ES-I3 (cell line): ENCODE measurements at regions not wholly inside any gene's neighbourhood (a gene's known extent, or its start where the extent isn't known, plus 50 kb on each side); places are given as distances from the start of the nearest gene placed in this dataset.

Experiments
- H3K36me3 ChIP-seq: 2 replicates; pipeline ENCODE4 v1.6.1; 2013; ENCODE audit warnings: mild to moderate bottlenecking, low read length, control low read depth, moderate library complexity; ENCODE audit not compliant: insufficient read depth
- H3K4me1 ChIP-seq: 2 replicates; pipeline ENCODE4 v1.6.1; 2013; ENCODE audit warnings: mild to moderate bottlenecking, control low read depth, low read length; ENCODE audit not compliant: insufficient read depth
- H3K9ac ChIP-seq: 2 replicates; pipeline ENCODE4 v1.6.1; 2013; ENCODE audit warnings: low read depth, mild to moderate bottlenecking, low read length, moderate library complexity
- H3K9me3 ChIP-seq: 2 replicates; pipeline ENCODE4 v1.6.1; 2013; ENCODE audit warnings: mild to moderate bottlenecking, low read length, moderate library complexity; ENCODE audit not compliant: control insufficient read depth, insufficient read depth

GRCh38 chr17:45722161-45722560 lies 62.0 kb upstream of the CRHR1 start:
- Histone ChIP-seq H3K36me3 (no peaks in the 10 kb centered on the region), H3K9ac (no peak overlapping the region), H3K9me3 (no peaks in the 10 kb centered on the region), H3K4me1 (no peaks in the 10 kb centered on the region; the same call in none of the 2 replicates)

DNA sequence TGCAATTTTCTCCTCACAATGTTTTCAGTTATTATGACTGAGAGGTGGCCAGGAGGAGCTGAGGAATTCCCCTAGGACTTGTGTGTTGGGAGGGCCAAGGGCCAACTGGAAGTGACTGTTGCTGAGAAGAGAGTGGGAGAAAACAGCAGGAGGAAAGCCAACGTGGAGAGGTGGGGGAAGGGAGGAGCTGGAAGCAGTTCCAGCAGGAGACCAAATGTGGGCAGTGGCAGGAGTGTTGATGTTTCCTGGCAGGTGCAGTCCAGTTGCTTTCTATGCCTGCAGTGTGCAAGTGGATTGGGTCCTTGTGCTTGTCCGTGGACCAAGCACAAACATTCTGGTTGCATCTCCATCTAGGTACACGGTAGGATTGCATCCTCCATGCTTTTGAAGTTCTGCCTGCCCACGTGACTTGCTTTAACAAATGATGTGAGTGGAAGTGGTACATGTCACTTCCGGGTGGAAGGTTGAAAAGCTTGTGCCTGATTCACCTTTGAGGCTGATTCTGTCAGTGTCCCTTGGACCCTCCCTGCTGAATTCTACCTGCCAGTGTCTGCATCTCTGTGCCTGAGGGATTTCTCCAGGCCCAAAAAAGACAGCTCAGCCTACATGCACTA lies 54.7 kb upstream of the CRHR1 start:
- Histone ChIP-seq H3K9ac (no peak overlapping the region), H3K36me3 (no peaks in the 10 kb centered on the region), H3K4me1 (no peaks in the 10 kb centered on the region), H3K9me3 (no peaks in the 10 kb centered on the region)

DNA sequence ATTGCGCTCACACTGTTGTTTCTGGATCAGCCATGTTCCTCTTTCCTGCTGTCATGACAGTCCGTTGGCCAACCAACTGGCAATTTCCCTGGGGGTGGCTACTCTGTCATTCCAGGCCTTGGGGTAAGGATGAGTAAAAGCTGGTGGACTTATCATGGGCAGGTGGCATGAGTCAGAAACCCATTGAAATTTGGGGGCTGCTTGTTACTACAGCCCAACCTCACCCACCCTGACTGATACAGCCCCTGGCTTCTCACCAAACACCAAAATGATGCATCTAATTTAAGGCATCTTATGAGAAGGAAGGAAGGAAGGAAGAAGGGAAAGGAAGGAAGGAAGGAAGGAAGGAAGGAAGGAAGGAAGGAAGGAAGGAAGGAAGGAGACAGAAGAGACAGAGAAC lies 53.9 kb upstream of the CRHR1 start:
- Histone ChIP-seq H3K4me1 (no peaks in the 10 kb centered on the region), H3K36me3 (no peaks in the 10 kb centered on the region), H3K9ac (no peak overlapping the region), H3K9me3 (no peaks in the 10 kb centered on the region)

DNA sequence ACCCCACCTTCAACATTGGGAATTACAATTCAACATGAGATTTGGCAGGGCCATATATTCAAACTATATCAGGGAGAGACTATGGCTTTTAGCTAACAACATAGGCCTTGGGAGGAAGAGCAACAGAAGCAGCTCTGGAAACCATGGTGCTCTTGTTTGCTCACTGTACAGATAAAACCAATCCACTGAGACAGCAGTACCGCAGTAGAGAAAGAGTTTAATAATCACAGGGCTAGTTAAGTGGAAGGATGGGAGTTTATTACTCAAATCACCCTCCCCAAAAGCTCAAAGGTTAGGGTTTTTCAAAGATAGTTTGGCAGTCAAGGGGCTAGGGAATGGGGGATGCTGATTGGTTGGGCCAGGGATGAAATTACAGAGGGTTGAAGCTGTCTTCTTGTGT lies 52.7 kb upstream of the CRHR1 start:
- Histone ChIP-seq H3K4me1 (no peaks in the 10 kb centered on the region), H3K9me3 (no peaks in the 10 kb centered on the region), H3K36me3 (no peaks in the 10 kb centered on the region), H3K9ac (no peak overlapping the region)

- no peak overlapping the region for H3K9ac ChIP-seq
- H3K9me3 ChIP-seq = no peaks in the 10 kb centered on the region
- no peaks in the 10 kb centered on the region for H3K36me3 ChIP-seq
- H3K4me1 ChIP-seq = no peaks in the 10 kb centered on the region
Measured at GRCh38 chr17:45732926-45733505, 51.1 kb upstream of the CRHR1 start.

- Histone ChIP-seq H3K4me1 (no peaks in the 10 kb centered on the region), H3K9ac (no peak overlapping the region), H3K36me3 (no peaks in the 10 kb centered on the region), H3K9me3 (no peaks in the 10 kb centered on the region)
Measured at GRCh38 chr17:45733781-45734180, 50.3 kb upstream of the CRHR1 start.
